Right forelimb (tissue), 1 donor: ENCODE measurements at regions not wholly inside any gene's neighbourhood (a gene's known extent, or its start where the extent isn't known, plus 50 kb on each side); places are given as distances from the start of the nearest gene placed in this dataset.

Experiments
- DNase-seq: peaks from one replicate; pipeline ENCODE4 v3.0.0-alpha.2; 2018

DNA sequence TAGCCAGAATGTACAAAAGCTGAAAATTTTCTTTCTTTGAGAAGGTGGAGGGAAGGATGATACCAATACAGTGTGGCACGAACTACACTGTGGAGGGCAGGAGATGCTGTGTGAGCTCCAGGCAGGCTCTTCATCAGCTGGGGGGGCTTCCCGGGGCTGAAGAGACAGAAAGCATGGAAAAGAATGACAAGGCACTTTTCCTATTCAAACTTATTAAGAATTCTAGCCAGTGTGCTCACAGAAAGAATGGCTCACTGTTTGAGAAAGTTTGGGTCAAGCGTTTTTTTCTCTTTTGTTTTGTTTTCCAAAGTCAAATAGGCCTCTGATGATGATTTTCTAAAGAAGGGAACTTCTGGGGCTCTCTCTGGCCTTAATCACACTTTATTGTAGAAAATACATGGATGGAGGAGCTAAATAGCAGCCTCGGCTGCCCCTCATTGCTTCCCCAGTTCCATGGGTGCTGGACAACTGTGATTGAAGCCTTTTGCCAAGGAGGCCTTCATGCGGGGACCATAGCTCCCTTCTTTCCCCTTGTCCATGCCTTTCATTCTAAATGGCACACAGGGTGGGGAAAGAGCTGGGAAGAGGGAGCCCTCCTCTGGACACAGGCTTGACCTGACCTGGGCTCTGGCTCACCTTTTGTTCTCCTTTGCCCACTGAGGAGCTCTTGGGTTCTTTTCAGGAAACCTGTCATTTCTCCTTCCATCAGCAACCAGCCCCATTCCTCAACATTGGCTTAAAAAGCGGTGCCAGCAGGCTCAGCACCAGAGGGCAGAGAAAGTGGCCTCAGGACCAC is 130.6 kb downstream of the TDRD15 start:
- DNase-seq: no peak

DNA sequence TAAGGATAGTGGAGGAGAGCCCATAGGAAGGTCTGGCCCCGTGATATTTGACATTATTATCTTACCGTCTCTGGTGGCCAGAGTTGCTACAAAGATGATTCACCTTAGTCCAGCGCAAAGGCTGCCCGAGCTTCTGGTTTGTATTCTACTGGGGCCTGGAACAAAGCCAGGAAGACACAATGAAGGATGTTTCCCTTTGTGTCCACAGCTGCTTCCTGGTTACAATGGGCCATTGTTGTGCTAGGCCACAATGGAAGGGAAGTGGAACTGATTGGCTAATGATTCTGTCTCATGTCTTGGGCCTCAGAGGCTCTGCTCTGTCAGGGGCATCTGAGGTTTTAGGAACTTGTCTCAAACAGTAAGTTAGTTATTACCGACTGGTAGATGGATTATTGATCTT is 132.2 kb downstream of the TDRD15 start:
- no peak for DNase-seq

DNA sequence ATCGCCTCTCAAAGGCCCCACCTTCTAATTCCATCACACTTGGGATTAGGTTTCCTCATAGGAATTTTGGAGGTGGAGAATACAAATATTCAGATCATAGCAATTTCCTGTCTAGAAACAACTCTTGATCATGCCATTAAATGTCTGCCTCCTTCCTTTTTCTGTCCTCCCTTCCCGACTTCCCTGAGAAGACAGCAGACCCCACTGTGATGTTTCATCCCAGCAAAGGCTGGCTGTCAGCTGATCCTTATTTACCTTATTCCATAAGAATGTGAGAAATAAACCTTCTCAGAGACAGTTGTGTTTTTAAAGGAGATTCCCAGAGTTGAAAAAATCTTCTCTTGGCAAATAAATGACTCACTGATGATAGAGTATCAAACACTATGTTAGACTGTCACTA is 133.9 kb downstream of the TDRD15 start:
- DNase-seq: no peak

DNA sequence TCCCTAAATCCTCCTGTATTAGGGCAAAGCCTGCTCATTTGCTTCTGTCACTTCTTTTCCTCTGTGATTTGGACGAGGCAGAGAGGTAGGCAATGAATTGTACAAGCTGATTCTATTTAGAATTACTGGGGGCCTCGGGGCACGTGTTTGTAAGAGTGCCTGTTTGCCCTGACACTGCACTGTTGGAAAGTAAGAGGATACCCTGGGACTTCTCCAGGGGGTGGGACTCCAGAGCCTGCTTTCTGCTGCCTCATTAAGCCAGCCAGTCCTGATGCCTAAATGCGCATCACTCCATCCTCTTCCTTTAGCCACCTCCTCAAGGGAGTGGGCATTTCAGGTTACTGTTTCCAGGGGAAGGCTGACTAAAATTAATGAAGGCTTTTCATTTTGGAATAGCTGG is 134.3 kb downstream of the TDRD15 start:
- DNase-seq: no peak

DNA sequence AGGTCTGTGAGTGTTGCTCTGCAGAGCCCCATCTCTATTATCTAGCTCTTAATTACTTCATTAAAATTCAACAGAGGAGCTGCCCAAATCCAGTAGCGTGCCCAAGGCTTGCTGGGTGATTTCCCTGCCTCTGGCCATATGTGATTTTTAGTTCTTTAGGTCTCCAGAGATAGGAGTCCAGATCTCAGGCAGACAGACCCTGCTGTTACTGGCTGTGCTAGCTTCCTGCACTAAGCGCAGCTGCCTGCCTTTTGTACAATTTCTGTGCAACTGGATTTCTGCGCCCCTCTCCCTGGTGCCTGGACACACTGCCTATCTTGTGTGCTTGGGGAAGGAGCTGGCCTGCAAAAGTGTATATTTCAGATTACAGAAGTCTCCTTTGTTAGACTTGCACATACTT is 136.5 kb downstream of the TDRD15 start:
- DNase-seq: no peak

DNA sequence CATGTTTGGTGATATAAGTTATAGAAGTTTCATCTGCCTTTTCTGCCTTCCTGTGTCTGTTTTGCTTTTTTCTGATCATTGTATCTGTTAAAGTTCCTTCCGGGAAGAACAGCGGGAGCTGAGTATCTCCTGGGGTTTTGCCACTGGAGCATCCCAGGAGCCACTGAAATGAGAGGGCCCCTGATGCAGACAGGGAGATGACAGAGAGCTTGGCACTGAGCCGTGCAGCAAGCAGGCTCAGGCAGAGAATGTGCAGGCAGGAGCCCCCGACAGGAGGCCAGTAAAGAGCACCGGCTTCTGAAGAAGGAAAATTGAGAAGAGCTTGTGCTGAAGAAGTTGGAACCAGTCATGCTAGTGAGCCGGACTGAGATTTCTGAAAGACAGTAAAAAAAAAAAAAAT is 137.8 kb downstream of the TDRD15 start:
- DNase-seq: no peak

DNA sequence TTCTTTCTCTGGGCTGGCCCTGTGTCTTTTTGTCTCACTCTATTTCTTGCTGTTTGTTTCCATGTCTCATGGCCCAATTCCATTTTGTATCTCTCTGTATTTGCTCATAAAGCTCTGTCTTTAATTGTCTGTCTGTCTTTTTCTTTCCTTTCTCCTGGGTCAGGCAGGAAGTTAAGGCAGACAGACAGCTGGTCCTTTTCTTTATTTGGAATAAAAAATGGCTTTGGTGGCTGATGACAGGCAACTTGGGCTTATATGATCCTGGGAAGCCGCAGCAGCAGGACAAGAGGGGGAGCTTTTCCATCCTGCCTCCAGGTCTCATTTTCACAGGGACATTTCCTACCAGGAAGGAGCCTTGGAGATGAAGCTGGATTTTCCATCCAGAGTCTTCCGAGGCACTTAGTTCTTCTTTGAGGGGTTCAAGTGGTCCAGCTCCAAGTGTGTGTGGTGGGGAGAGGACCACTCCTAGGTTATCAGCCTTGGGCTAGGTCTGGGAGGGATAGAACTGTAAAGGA is 138.7 kb downstream of the TDRD15 start:
- no peak for DNase-seq

DNA sequence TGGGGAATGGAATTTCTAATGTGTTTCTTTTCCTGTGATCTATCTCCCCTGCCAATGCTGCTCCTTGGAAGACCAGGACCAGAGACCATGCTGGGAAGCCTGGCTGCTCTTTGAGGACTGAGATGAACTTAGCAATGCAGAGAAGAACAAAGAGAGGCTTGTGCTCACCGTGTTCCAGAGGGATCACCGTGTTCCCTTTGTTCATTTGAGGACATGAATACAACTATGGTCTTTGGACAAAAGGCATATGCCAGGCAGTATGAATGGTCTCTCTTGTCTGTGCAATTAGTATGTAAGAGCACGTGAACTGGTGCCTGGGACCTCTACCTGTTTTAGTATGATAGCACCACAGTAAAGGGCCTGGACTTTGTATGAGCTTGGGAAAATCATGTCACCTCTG is 139.9 kb downstream of the TDRD15 start:
- DNase-seq: no peak

DNA sequence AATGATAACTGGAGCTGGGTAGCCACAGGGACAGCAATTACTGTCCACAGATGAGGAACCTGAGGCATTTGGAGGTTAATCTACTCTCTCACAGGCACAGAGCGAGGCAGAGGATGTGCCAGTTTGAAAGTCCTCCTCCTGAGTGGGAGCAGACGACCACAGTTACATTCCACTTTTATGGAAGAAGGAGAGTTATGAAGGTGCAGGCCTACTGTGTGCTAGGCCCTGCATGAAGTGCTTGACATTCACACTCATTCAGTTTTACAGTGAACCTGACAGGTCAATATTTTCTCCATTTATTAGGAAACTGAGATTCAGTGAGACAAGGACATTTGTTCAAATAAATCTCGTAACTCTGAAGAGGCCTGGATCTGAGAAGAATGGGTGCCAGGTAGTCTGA is 142.0 kb downstream of the TDRD15 start:
- DNase-seq: no peak

DNA sequence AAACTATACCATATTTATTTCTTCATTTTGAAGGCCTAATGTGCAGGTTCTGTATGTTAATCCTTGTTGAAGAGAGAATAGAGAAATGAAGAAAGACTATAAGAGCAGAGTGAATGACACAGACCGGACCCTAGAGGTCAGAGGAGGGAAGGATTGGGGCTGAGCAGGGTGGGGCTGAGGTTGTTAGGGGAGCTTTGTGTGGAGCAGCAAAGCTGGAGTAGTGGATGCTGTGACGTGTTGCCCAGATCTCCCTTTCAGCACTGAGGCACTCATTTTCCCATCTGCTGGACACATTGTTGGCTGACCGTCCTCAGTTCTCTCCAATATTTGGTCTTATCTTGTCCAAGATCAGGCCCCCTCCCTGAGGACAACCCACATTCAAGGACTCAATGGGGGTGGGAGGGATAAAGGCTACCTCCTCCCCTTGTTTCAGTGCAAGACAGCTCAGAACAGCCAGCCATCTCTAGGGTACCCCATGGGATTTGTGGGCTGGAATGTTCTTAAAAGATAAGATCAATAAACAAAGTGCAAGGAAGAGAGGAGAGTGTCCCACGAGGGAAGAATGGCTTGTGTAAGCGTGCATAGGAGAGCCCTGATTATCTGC is 143.6 kb downstream of the TDRD15 start:
- no peak for DNase-seq

DNA sequence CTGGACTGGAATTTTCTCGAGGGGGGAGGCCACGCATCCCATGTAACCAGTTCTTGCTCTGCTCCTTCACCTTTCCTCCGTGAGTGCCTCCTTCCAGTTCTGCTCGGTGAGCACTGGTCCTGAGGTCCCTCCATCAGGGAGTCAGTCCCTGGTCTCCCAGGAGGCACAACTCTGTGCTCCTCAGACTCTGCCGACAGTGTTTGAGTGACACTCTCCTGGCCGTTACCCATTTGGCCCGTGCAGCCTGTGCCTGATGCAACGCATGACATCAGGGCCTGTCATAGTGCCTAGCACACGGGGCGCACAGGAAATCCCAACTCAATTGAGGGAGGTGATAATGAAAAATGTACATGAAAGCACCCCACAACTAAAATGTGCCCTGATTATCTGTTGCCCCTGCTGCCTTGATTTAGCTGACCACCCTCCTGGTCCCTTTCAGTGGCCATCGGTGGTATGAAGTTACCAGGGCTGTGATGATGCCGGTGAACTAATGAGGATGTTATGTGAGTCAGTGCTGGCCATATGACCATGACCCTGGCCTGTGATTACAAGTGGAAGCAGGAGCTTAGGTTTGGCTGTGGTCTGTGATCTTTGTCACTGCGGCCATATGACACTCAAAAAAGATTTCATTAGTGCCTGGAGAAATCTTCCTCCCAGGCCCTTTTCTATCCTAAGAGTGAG is 144.6 kb downstream of the TDRD15 start:
- no peak for DNase-seq

DNA sequence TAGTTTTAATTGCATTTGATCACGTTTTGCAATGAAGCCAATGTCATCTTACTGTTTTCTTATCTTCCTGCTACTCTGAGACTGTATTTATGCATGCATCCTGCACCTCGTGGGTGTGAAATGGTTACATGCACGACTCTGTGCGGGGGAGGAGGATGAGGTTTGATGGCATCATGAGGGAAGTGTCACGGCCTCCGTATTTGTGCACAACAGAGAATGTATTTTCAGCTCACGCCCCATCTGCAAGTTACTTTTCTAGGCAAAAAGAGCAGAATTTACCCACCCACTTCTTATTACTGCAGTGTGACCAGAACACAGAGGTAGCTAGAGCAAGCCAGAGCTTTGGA is 145.1 kb downstream of the TDRD15 start:
- no peak for DNase-seq

DNA sequence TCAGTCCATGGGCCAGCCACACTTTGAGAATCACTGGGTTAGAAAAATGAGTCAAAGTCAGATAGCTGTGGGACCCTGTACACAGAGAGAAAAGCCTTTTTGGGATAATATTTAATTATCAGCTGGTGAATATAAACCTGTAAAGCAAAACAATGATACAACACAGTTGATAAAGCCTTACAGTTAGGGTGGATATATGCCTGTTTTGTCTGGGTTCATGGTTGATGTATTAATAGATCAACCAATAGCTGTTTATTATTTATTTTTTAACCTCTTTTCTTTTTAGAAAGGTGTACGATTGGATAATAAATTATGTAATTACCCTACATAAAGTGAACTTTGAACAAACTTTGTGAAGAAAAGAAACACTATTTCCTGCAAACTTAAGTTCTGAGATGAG is 145.6 kb downstream of the TDRD15 start:
- no peak for DNase-seq

DNA sequence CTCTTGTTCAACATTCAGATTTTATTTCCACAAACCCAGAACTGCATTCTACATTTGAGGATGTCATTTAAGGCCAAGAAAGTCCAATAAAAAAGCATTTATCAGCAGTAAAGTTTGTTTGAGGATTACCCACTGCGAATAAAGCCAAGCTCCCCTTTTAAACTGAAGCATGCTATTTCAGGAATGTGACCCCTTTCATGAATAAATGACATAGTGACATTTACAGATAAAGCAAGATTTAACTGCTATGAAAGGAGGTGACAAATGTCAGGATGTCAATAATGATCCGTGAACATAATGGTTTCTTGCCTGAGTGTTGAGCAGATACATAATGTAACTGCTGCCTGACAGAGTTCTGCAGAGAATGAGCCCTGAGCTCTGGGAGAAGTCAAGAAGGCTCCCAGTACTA is 146.3 kb downstream of the TDRD15 start:
- no peak for DNase-seq

DNA sequence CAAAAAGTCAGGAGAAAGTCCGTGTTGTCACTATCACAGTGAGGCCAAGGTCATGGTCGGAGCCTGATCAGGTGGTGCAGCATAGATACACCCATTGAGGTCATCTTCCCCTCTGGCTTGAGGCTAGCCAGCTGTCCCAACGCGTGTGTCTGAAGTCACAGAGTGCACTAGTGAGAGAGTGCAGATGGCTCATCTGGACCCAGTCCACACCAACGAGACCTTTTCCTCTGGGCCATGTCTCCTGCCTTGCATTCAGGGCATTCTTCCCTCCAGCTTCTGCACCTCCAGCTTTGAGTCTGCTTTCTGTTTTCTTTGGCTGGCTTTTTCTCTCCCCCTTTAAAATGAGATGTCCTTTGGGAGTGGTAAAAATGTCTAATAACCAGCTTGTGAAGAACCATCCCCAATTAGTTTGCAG is 146.9 kb downstream of the TDRD15 start:
- DNase-seq: no peak

DNA sequence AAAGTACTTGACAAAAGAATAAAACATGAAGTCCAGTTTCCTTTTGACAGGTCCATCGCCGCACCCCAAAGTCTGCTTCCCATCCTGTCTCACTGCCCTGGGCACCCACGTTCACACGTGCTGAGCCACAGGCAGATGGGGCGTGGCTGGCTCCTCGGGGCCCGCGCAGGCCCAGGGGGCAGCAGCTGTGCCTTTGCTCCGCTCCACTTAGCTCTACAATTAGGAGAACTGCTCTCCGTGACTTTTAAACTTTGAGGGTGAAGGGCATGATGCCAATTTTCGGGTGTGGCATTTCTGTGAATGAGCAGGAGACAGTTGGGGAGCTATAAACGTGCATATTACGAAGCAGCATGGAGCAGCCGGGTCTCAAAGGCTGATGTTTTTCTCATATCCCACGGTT is 152.4 kb downstream of the TDRD15 start:
- no peak for DNase-seq

DNA sequence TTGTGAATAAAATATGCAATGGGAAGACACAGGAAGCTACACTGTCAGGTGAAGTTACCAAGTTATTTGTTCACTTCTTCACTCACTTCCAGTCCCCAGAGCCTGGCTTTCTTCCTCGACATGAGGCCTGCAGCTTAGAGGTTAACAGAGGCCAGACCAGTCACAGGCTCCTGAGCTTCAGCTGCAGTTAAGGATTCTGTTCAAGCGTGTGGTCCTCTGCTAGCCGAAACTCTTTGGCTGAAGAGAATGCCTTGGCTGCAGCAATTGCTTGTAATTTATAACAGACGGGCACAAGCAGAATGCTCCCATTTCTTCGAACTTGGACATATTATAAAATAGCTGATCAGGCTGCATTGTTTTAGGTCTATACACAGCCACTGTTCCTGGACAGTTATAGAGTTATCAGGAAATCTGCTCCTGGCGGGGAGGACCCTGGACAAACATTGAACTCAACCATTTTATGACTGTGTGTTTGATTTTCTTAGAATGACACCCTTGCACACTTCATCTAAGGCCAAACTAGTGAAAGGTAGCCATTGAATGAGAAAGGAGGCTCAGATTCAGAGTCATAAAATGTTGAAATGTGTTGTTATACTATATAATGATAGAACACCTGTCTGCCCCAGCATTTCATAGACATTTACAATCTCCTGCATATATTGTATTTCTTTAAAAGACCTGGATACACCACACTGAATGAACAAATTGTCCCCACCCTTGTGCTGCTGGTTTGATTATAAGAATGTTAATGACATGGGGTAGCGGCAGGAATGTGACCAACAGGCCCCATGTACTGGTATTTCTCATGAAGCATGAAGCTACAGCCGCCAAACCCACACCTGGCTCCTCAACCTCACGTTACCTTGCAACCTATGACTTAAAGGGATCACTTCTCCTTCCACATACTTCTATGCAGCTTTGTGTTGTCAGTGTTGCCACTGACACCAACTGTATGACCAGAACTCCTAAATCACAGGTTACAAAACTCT is 153.6 kb downstream of the TDRD15 start:
- no peak for DNase-seq

DNA sequence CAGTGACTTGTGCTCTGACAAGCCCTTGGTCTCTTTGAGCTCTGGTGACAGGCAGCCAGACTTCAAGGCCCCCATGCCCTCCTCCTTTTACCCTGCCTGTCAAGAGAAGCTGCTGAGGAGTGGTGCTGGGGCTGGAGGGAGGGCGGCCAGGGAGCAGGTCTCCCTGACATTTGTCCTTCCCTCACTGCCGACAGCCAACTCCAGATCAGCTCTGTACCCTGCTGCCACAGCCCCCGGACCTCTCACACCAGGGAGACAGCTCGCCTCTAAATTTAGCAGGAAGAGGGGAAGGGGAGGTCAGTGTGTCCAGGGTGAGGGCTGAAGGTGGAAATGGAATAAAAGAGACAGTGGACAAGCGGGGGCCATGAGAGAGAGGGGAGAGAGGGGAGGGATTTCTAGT is 155.8 kb downstream of the TDRD15 start:
- no peak for DNase-seq

DNA sequence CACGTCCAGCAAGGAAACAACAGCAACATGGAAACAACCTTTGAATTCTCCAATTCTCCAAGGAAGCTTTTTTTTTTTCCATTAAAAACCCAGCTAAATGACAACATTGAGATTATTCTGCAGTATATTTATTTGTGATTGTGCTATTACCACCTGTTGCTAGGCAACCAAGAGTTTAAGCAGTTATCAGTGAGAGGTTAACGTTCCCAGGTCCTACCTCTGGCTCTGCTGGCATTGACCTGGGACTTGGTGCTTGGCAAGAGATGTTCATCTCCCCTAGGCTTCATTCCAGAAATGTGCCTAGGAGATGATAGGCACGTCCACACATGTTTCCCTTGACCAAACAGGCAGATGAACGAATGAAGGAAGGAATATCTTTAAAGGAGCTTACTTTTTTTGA is 157.0 kb downstream of the TDRD15 start:
- DNase-seq: no peak

DNA sequence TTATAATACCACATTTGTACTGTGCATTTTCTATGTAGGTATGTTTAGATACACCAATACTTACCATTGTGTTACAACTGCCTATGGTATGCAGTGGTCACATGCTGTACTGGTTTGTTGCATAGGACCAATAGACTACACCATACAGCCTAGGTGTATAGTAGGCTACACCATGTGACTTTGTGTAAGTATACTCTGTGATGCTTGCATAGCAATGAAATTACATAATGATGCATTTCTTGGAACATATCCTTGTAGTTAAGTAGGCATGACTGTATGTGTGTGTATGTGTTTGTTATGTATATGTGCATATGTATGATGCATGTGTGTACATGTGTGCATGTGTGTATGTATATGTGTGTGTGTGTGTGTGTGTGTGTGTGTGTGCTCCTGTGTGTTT is 157.6 kb downstream of the TDRD15 start:
- no peak for DNase-seq

DNA sequence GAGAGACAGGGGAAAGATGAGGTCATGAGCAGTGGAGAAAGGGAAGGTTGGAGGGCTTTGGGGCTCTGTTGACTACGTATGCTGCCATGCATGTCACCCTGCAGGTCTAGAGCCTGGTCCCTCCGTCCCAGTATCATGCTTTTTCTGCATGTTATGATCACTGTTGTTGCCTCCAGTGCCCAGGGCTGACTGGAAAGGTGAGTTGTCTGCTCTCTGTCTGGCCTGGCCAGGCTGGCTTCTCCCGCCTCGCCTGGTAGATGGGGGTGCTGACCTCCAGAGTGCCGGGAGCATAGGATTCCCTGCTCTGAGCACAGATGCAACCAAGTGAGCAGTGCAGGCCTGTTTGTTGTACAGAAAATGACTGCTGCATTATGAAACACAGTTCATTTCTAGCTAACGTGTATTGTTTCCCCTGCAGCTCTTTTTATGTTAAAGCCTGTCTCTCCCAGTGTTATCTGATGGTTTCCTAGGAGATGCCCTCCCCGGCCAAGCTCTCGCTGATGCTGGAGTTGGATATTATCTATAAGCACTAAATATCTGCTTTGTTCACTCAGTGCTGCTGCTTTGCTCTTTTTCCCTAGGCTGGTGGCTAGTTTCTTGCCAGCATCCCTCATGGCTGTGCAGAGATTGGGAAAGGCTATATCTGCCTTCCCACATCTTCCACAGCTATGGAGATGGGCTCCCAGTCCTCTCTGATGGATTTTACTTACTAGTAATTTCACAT is 158.2 kb downstream of the TDRD15 start:
- DNase-seq: no peak

DNA sequence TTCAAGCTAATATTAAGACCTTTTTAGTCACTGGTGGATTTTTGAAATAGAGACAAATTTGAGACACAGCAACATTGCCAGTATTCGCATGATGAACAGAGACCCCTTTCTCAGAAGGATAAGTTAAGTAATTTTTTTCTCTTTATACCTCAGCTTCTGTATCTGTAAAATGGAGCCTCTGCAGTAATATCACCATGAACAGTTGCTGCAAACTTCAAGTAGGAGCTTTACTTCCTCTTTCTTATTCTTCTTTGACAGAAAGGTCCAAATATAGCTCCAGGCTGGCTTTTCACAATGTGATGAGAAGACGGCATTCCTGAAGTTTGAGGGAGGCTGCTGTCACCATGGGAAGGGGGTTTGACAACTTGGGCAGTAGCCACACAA is 158.7 kb downstream of the TDRD15 start:
- no peak for DNase-seq
